SW480 (cell line): ENCODE measurements at regions not wholly inside any gene's neighbourhood (a gene's known extent, or its start where the extent isn't known, plus 50 kb on each side); places are given as distances from the start of the nearest gene placed in this dataset.

Source experiments
- DNase-seq: peaks from one replicate; pipeline ENCODE4 v3.0.0-alpha.2; 2016; ENCODE audit warnings: low spot score

DNA sequence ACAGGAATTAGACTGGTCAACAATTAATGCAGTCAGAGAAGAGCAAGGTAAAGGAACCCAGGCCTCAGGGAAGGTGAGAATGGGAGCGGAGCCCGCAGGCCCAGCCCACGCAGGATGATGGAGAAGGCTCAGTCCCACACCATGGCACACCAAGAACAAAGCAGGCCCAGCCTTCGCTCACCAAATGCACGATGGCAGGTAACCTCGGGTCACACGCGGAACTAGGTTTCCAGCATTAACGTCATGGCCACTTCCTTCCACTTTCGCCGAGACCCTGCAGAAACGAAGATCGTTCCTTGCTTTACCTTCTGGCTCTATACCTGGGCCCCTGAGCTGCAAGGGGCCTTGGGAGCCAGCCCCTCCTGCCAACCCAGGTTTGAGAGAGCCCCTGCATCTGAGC, 240.2 kb upstream of the C1orf174 start:
- no peak for DNase-seq

DNA sequence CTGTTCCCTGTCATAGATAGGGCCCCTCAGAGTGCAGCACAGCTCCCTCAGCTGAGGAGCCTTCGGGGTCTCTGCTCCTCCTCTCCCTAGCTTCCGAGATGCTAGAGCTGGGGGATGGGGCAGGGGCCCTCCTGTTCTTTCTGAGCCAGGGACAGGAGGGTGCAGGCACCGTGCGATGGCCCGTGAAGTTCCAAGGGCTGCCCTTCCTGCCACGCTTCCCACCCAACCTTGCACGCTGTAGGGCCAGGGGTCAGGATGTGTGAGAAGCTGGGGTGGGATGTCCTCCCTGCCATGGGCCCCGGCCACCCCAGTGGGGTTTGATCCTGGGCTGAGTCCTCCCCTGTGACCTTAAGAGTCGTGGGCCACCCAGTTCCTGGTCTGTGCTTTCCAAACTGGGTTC, 240.7 kb upstream of the C1orf174 start:
- no peak for DNase-seq

DNA sequence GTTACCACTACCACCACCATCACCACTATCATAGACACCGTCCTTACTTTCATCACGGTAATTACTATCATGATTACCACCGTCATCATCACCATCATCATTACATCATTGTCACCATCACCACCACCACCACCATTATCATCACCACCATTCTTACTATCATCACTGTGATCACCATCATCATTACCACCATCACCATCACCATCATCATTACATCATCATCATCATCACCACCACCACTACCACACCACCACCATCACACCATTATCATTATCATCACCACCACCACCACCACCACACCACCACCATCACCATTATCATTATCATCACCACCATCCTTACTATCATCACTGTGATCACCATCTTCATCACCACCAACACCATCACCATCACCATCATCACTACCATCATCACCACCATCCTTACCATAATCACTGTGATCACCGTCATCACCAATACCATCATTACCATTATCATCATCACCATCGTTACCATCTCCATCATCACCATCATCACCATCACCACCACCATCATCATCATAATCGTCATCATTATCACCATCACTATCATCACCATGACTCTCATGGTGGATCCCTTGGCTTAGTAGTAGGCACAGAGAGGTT, 244.4 kb upstream of the C1orf174 start:
- no peak for DNase-seq

DNA sequence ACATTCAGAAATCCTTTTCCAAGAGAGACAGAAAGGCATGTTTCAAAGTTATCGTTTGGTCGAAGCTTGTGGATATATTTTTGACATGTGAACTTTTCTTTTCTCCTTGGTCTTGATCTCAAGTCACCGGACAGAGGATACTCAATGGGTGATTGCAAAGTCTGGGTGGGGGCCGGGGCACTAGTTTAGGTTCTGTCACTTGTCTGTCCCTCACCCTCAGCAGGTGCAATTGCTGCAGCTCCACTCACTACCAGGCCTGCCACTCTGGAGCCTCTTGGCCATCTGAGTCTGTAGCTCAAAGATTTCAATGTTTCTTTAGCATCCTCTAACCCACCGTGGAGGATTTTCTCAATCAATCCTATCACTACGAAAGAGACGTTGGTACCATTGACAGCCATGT, 246.0 kb upstream of the C1orf174 start:
- DNase-seq, result no peak

DNA sequence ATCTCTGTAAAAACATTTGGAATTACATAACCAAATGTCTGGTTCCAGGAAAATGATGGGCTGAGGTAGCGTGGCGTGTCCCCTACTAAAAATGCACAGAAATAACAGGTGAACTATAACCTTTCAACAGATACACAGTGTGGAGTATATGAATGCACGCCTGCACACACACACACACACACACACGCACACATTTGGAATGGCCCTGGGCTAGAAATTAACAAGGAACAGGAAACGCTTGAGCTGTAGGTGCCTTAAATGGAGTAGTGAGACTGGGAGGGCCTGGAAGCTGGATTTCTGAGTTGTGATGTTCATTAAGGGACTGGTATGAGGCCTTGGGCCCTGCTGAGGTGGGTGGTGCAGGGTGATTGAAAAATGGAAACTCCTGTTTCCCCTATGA, 246.5 kb upstream of the C1orf174 start:
- no peak for DNase-seq

DNA sequence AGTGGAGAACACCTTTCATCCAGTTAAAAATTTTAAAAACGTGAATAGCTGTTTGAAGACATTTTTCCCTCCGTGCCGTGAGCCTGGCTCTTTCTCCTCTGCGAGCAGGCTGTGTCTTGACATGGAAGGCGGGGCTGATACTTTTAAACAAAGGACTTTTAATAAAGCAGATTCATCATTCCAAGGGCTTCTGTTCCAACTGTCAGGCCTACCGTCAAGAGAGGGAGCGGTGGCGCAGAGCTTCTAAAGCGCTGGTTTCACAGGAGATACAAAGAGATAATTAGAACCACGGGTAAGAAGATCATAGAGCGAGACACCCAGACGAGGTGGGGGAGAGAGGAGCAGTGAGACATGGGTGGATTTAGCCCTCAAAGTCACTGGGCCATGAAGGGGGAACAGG, 247.4 kb upstream of the C1orf174 start:
- no peak for DNase-seq

DNA sequence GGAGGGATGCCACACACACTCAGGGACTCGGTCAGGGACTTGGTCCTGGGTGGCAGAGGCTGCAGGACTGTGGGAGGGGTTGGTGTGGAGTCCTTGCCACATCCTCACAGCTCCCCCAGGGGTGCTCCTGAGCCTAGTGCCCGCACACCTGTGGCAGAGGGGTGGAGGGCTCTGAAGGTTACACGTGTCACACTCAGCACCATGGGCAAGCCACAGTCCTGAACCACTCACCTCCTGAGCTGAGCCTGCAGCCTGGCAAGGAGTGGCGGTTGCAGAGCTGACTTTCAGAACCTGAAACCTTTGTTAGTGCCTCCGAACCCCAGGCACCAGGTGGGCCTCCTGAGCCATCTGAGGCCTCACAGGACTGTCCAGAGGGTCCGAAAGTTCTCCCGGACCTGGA, 249.2 kb upstream of the C1orf174 start:
- DNase-seq, result no peak

DNA sequence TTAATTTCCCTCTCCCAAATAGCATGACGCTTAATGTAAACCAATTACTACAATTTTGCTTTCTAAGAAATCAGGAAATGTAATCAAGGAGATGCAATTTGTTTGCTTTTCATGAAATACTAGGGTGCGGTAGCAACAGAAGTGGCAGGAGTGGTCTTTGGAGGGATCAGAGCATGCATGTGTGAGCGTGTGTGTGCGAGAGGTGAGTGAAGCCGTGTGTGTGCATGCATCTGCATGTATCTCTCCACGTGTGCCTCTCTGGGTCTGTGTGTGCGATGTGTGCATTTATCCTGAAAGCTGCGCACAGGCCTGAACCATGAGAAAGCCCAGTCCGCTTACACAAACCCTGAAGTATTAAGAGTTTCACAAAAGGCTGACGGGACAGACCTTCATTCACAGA, 249.8 kb upstream of the C1orf174 start:
- DNase-seq, result no peak

DNA sequence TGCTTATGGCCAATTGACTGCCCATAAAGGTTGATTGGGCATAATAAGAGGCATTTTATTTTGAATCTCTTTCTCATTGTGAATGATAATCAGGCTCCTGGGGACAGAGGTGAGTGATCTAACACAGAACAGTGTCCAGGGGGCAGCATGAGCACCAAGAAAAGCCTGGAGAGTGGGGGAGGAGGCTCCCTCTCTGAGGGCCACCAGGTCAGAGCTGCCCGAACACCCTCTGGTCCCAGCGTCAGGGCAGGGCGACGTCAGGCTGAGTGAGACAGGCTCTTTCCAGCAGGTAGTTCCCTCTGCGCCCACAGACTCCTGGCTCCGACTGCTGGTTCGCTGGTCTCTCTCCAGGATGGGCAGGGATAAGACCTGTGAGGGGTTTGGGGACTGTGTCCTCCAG, 250.2 kb upstream of the C1orf174 start:
- DNase-seq, result no peak

DNA sequence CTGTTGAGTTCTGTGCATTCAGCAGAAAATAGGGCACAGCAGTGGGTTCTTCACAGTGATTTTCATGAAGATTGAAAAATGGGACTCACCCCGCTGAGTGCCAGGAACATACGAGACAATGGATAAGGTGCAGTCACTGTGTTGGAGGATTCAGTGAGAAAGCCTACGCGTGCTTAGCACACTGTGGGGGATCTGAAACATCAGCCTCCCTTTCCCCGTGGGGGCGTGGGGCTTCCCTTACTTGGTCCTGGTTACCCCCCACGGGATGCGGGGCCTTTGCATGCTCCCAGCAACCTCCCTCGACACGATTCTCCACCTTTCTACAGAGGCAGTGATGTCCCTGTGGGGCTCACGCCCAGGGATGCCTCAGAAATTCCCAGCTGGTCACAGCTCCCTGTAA, 252.2 kb upstream of the C1orf174 start:
- no peak for DNase-seq

DNA sequence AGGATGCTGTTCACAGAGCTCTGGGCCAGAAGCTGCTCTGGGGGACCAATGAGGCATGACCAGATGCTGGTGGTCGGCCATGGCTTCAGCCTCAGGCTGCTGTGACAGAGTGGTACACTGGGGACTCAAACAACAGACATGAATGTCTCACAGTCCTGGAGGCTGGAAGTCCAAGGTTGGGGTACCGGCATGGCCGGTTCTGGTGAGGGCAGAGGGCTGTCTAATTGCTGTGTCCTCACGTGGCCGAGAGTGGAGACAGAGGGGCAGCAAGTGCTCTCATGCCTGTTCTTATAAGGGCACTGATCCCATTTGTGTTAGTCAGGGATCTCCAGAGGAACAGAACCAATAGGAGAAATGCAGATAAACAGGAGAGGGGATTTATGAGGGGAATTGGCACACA, 253.5 kb upstream of the C1orf174 start:
- DNase-seq, result no peak

DNA sequence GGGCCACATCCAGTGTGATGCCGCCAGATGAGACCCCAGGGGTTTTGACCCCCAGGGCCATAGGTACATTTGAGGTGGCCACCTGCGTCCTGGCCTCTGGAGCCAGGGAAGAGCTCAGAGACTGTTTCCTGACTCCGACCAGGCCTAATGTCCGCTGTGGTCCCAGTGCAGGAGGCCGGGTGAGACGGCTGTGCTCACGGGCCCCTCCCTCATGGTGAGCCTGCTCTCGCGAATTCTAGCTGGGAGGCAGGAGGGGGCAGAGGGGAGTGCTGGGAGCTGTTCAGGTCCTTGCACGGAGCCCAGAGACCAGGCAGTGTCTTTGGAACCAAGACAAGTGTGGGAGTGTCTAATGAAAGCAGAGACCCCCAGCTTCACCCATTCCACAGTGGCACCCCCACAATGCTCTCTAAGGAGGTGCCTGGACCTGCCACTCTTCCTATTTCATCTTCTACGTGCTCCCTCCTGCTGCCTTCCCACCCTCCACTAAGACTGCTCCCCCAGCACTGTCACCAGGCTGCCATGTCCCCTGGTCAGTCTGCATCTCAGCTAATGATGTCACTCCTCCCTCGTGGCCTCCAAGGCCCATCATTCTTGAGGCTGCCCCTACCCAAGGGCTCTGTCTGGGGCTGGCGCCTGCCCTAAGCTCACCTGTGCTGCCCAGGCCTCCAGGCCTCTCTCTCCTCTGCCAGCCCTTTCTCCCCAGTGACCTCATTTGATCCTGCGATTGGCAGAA, 256.3 kb upstream of the C1orf174 start:
- DNase-seq, result no peak

DNA sequence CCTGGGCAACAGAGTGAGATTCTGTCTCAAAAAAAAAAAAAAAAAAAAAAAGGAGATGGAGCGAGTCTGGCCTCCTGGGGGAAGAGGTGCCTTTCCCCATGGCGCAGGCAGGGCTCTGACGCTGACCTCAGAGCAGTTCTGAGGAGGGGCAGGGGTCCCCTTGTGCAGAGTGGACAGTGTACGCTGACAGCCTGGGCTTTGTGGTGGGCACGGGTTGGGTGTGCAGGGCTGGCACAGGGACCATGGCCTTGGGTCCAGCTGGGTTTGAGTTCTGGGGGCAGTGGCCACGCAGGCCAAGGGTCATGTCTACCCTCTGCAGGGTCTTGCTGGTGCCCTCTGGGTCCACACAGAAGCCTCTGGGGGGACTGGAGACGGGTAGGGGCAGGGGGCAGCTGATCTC, 260.1 kb upstream of the C1orf174 start:
- DNase-seq, result no peak

DNA sequence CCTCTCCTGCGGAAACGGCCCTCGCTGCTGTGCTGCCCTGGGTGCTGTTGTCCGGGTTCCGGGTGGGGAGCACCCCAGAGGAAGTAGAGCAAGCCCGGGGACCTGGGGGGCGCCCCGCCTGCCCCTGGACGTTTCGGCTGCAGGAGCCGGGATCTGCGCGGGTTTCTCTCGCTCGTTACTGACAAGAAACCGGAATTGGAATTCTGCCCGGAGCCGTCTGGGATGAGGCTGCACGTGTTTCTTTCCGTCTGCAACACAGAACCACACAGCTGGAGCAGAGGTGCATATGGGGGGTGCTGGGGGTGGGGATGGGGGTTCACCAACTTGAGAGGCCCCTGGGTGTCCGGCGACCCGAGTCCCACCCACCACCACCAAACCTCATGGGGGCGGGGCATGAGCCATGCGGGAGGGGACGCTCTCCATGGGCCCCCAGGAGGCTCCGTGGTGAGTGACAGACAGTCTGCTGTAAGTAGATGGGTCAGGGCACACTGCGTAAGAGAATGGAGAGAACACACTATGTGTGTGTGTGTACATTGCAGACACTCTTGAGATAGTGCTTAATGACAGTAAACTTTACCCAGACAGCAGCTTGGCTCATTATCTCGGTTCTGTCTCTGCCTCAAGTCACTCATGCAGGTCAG, 261.4 kb upstream of the C1orf174 start:
- no peak for DNase-seq

DNA sequence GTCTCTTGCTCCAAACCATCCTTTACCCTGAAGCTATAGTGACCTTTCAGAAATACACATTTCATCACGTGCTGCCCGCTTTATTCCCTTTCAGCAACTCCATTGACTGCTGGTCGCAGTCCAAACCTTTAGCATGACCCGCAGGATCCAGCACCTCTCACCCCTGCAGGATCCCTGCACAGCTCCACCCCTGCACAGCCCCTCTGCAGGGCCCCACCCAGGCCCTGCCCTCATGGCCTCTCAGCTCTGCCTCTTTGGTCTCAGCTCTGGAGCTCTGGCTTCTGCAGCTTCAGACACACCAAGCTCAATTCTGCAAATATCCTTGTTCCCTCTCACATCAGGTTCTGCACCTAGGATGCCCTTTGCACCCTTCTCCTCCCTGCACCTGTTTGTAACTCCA, 264.9 kb upstream of the C1orf174 start:
- no peak for DNase-seq

DNA sequence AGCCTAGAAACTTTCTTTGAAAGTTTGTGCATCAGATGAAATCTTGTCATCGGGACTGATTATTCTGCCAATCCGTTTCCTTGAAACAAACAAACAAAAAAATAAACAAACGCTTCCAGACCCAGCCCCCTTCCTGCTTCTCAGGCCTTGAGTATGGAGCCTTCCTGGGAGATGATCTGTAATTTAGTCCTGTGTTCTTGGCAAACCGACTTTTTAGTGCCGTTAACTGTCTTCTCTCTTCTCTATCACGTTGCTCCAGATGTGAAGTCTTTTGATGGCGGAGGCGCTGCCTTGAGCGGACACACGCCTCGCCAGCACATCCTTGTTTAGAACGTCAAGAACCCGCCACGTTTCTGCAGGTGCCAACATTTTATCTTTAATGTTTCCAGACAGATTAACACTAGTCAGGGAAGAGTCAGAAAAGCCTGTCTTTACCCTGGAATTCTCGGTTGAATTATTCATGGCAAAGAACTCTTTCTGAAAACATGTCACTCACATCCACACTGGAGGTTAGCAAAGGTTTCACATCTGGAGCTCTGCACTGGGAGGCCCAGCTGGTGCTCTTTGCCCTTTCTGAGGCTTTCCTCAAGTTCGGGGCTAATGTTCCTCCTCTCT, 265.7 kb upstream of the C1orf174 start:
- DNase-seq, result no peak

DNA sequence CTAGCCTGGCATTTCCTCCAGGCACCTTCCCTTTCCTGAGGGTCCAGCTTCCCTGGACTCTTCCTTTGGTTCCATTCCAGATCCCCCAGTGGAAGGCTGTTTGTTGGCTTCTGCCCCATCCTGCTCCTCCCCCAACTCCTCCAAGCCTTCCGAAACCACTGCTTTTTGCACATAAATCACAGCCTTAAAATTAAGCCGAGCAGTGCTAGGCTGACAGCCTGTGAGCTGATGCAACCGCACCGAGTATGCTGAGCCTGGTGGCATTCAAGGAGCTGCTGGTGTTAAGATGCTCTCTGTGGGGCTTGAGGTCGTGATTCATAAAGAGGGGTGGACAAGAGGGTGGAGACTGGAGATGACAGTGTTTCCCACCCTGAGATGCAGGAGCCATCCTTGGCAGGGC, 266.6 kb upstream of the C1orf174 start:
- no peak for DNase-seq

DNA sequence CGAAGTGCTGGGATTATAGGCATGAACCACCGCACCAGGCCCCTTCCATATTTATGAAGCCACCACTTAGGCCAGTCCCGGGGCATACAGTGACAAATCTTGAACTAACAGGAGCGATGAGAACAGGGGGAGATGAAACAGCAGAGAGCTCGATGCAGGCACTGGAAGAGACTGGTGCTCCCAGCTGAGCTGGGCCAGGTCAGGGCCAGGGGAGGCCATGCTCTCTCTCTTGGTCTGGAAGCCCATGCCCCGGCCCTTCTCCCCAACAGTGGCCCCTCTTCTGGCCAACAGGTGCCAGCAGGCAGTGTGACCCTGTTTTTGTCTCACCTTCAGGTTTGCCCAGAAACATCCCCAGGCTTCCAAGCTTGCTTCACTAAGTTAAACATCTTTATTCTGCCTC, 269.9 kb upstream of the C1orf174 start:
- no peak for DNase-seq

DNA sequence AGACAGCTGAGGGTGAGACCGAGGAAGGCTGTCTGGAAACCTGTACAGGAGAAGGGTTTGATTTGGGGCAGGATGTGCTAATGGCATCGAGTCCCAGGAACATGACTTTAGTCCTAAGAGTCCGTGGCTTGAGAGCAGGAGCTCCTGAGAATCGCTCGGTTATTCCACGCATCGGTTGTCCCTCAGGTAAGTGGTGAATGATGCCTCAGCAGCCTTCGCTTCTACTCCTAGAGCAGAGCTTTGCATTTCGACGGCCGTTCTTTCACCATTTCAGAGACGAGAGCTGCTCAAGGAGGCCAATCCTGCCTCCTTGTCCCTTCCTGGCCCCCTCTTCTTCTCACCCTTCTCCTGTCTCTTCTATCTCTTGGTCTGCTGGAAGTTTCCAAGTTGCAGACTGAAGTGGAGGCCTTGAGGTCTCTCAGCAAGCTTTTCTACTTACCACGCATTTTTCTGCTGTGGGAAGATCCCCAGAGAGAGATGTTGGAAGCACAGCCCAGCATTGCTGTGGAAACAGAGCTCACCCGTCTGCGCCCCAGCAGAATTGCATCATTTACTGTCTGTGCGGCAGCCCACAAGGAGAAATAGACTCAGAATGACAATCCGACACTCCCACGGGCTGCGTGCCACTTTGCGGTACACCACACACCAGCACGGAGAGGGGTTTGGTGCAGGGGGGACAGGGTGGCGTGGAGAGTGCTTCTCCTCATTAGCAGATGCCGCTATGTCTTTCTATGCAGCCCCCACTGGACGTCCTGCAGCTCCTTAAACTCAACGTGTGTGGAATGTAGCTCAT, 270.7 kb upstream of the C1orf174 start:
- no peak for DNase-seq

DNA sequence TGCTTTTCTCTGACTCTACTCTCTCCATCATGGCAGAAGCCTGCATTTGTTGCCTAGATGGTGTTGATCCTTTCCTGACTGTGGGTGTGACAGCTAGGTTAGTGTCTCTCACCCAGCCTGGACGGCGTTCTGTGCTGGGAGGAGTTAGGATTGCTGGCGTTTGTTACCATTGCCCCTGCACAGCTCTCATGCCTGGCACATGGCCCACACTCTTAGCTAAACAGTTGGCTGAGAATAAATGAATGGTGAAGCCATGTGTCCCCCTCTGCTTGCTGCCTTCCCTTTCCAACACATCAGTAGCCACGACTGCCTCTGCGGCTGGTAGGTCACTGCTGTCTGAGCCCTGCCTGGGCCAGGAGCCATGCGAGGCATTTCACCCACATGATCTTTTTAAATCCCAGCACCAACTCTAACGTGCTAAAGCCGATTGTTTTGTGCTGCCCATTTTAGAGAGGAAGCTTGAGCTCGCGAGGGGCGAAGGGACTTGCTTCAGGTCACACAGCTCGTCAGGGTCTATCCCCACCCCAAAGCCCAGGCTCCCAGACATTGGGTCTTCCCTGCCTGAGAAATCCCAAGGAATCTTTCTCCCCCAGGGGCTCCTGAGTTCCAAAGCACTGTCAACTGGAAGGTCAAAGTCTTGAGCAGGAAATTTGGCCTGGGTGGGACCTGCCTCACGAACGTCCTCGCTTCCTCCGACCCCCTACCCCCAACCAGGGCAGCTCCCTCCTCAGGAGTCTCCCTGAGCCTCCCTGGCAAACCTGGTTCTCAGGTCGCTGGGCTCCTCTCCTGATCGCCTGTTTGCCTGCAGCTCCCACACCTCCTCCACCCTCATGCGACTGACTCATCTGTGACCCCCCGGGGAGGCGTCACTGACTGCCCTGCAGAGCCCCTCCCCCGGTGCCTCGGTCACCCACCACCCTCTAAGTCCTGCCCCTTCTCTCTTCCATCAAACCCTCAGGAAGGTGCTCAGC, 271.7 kb upstream of the C1orf174 start:
- DNase-seq, result no peak
